KMS-11 (cell line): ENCODE measurements at regions not wholly inside any gene's neighbourhood (a gene's known extent, or its start where the extent isn't known, plus 50 kb on each side); places are given as distances from the start of the nearest gene placed in this dataset.

Experiments used
- H2AFZ ChIP-seq: fragments of 200-600 bp; sonication (generic); 2 replicates; pipeline ENCODE4 v1.6.1; 2016; ENCODE audit warnings: antibody characterized with exemption, mixed run types, low read depth
- H3K27ac ChIP-seq: fragments of 200-600 bp; sonication (generic); 2 replicates; pipeline ENCODE4 v1.6.1; 2016; ENCODE audit warnings: mild to moderate bottlenecking, mixed run types
- H3K27me3 ChIP-seq: fragments of 200-600 bp; sonication (generic); 2 replicates; pipeline ENCODE4 v1.6.1; 2017; ENCODE audit warnings: mild to moderate bottlenecking, low read depth, mixed run types, moderate library complexity; ENCODE audit not compliant: insufficient read depth
- H3K36me3 ChIP-seq: fragments of 200-600 bp; sonication (generic); 2 replicates; pipeline ENCODE4 v1.6.1; 2017; ENCODE audit warnings: mild to moderate bottlenecking, mixed run types; ENCODE audit not compliant: insufficient read depth
- H3K4me1 ChIP-seq: fragments of 200-600 bp; sonication (generic); 2 replicates; pipeline ENCODE4 v1.6.1; 2016; ENCODE audit warnings: mild to moderate bottlenecking, low read depth, mixed run types; ENCODE audit not compliant: poor library complexity, severe bottlenecking
- H3K4me2 ChIP-seq: fragments of 200-600 bp; sonication (generic); 2 replicates; pipeline ENCODE4 v1.7.0; 2016; ENCODE audit warnings: mild to moderate bottlenecking, mixed run types
- H3K4me3 ChIP-seq: fragments of 200-600 bp; sonication (generic); IDR thresholded peaks from 2 replicates; pipeline ENCODE4 v1.6.1; 2017; ENCODE audit warnings: low read depth, low read length, mixed read lengths; ENCODE audit not compliant: insufficient read depth
- H3K79me2 ChIP-seq: fragments of 200-600 bp; sonication (generic); 2 replicates; pipeline ENCODE4 v1.6.1; 2016; ENCODE audit warnings: low read depth, mixed run types; ENCODE audit not compliant: insufficient read depth
- H3K9ac ChIP-seq: fragments of 200-600 bp; sonication (generic); 2 replicates; pipeline ENCODE4 v1.6.1; 2016; ENCODE audit warnings: mild to moderate bottlenecking, mixed run types
- H4K20me1 ChIP-seq: fragments of 200-600 bp; sonication (generic); 2 replicates; pipeline ENCODE4 v1.6.1; 2016; ENCODE audit warnings: mild to moderate bottlenecking, mixed run types; ENCODE audit not compliant: insufficient read depth
- TF ChIP-seq, protein P1 (sequence below): fragments of 200-600 bp; sonication (generic); conservative IDR thresholded peaks from 2 replicates; pipeline ENCODE4 v1.6.1; 2017; ENCODE audit warnings: low read depth, mild to moderate bottlenecking, antibody characterized with exemption, low read length, moderate library complexity, mixed read lengths

DNA sequence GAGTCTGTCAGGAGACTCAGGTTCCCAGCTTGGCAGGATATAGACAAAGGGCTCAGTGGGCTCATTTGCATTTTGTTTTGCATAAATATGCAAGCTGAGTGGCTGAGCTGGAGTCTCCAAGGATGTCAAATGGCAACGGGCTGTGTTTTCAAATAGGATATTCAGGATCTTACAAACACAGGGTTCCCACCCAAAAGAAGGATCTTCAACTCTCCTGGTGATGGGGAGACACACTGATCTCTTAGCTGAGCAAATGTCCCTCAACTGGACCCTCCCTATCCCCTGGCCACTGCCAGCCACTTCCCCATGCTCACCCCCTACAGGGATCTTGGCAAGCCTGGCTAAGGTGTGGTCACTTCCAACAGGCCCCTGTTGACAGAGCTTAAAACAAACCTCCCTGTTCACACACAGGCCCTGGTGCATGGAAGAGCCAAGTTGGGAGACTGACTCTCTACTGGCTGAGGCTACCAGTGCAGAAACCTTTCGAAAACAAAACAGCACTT, 61.6 kb downstream of the SOX9 start:
- no peak overlapping the region for H3K27ac ChIP-seq
- H3K27me3 ChIP-seq = no peaks in the 10 kb centered on the region
- no peaks in the 10 kb centered on the region for H3K4me1 ChIP-seq
- no peak overlapping the region for H3K4me3 ChIP-seq
- no peak overlapping the region for H3K4me2 ChIP-seq
- no peaks in the 10 kb centered on the region for H3K79me2 ChIP-seq
- no peak overlapping the region for H2AFZ ChIP-seq
- TF ChIP-seq, protein P1, sequence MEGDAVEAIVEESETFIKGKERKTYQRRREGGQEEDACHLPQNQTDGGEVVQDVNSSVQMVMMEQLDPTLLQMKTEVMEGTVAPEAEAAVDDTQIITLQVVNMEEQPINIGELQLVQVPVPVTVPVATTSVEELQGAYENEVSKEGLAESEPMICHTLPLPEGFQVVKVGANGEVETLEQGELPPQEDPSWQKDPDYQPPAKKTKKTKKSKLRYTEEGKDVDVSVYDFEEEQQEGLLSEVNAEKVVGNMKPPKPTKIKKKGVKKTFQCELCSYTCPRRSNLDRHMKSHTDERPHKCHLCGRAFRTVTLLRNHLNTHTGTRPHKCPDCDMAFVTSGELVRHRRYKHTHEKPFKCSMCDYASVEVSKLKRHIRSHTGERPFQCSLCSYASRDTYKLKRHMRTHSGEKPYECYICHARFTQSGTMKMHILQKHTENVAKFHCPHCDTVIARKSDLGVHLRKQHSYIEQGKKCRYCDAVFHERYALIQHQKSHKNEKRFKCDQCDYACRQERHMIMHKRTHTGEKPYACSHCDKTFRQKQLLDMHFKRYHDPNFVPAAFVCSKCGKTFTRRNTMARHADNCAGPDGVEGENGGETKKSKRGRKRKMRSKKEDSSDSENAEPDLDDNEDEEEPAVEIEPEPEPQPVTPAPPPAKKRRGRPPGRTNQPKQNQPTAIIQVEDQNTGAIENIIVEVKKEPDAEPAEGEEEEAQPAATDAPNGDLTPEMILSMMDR = no peak
- H3K9ac ChIP-seq = no peak overlapping the region
- no peaks in the 10 kb centered on the region for H4K20me1 ChIP-seq
- H3K36me3 ChIP-seq = no peaks in the 10 kb centered on the region

DNA sequence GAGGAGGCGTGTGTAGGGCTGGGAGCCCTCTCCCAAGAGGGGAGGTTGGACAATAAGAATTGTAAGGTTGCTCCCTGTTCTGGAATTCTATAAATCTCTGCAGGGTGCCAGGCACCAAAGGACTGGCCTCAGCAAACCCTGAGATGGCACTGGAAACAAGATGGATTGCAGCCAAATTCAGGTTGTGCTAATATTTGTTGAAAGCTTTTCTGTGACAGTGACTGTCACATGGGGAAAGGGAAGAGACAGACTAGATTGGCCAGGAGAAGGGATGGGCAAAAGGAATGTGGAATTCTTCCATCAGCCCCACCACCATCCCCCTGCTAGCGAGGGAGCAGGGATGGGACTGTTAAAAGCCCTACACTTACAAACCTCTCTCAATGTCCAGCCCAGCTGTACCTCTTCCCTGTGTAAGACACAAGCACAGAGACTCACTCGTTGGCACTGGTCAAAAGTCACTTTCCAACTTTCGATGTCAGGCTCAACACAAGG, 62.4 kb downstream of the SOX9 start:
- Histone ChIP-seq H3K27ac (no peak overlapping the region), H4K20me1 (no peaks in the 10 kb centered on the region), H2AFZ (no peak overlapping the region), H3K36me3 (no peaks in the 10 kb centered on the region), H3K4me3 (no peak overlapping the region), H3K27me3 (no peaks in the 10 kb centered on the region), H3K9ac (no peak overlapping the region), H3K79me2 (no peaks in the 10 kb centered on the region), H3K4me1 (no peaks in the 10 kb centered on the region), H3K4me2 (no peak overlapping the region)
- TF ChIP-seq, protein P1 = no peak

DNA sequence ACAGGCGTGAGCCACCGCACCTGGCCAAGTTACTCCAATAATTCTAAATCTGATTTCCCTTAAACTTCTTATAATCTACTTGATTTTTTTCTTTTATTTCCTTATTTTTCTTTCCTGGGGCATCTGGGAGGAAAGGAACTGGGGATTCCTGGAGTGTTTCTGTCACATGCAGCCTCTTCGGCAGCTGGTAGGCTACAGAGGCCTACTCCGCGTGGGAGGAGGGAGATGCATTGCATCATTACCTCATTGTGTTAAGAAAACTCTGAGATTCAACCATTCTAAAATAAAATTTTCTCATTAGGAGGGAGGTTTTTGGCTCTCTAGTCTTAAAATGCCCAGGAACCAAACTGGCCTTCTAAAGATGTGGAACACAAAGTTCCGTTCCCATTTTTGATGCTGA, 64.0 kb downstream of the SOX9 start:
- Histone ChIP-seq H4K20me1 (no peaks in the 10 kb centered on the region), H3K36me3 (no peaks in the 10 kb centered on the region), H3K4me2 (no peak overlapping the region), H3K4me3 (no peak overlapping the region), H3K79me2 (no peaks in the 10 kb centered on the region), H3K9ac (no peak overlapping the region), H3K4me1 (no peaks in the 10 kb centered on the region), H3K27me3 (no peaks in the 10 kb centered on the region), H2AFZ (no peak overlapping the region), H3K27ac (no peak overlapping the region)
- TF ChIP-seq, protein P1 = no peak

DNA sequence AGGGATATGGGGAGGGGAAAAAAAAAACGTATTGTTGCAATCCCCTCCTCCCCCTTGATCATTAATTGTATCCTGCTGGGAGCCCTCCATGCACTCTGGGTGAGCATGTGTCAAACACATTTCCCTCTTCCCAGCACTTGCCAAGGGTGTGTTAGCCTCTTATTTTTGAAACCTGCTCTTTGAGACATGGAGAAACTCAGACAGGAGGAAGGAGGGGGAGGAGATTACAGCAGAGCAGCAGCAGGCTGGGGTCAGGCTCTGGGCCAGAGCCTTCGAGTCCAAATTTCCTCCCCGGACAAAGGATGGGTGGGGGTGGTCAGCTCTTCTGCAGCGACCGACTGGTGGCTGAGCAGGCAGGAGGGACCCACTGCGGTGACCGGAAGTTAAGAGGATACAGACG, 64.7 kb downstream of the SOX9 start:
- Histone ChIP-seq H3K36me3 (no peaks in the 10 kb centered on the region), H3K9ac (no peak overlapping the region), H3K79me2 (no peaks in the 10 kb centered on the region), H3K4me3 (no peak overlapping the region), H4K20me1 (no peaks in the 10 kb centered on the region), H3K27ac (no peak overlapping the region), H3K4me2 (no peak overlapping the region), H3K4me1 (no peaks in the 10 kb centered on the region), H3K27me3 (no peaks in the 10 kb centered on the region), H2AFZ (no peak overlapping the region)
- TF ChIP-seq, protein P1 = no peak
